ENCODE measurements at regions not wholly inside any gene's neighbourhood (a gene's known extent, or its start where the extent isn't known, plus 50 kb on each side); places are given as distances from the start of the nearest gene placed in this dataset.
A peak's percentile ranks its signal among the peaks of the same experiment; 100 is the strongest.

DNA sequence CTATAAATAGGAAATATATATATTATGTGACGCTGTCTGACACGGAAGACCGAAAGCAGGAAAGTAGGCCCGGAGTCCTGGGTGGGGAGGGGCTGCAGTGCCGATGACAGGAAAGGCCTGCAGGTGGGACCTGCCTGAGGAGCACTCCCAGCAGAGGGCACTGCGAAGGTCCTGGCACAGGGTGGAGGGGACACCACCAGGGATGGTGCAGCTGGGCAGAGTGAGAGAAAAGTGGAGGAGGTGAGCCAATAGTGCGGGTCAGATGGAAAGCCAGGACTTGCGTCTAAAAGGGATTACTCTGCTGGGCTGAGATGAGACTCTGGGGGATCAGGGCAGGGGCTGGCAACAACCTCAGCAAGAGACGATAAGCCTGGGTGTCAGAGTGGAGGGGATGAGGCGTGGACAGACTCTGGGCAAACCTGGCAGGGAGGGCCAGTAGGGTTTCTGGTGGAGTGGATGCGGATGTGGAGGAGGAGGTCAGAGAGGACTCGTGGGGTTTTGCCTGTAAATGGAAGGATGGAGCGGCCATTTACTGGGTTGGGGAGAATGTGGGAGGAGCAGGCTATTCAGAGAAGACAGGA is 118.2 kb upstream of the ZNF746 start:
- H3K9ac ChIP-seq (ENCODE audit: insufficient read depth, low read depth, low read length), result no peak overlapping the region
- 0 out of 2 replicates have a peak, but pooled peaks cover 2% of the 10 kb centered on the region for H4K20me1 ChIP-seq (ENCODE audit: insufficient read depth, low read length)
- CTCF ChIA-PET (ENCODE audit: low intra/inter-chr PET ratio, low total read pairs), result no interaction called here
- TF ChIP-seq HNRNPL (IDR thresholded peaks at IDR 0.05; ENCODE audit: low read depth, low read length), result 0 out of 2 replicates have a peak, but pooled peaks have one; percentile 30
- TF ChIP-seq, protein P1, sequence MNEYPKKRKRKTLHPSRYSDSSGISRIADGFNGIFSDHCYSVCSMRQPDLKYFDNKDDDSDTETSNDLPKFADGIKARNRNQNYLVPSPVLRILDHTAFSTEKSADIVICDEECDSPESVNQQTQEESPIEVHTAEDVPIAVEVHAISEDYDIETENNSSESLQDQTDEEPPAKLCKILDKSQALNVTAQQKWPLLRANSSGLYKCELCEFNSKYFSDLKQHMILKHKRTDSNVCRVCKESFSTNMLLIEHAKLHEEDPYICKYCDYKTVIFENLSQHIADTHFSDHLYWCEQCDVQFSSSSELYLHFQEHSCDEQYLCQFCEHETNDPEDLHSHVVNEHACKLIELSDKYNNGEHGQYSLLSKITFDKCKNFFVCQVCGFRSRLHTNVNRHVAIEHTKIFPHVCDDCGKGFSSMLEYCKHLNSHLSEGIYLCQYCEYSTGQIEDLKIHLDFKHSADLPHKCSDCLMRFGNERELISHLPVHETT (CRISPR knock-in tag; conservative IDR thresholded peaks at IDR 0.05), result no peak
- TF ChIP-seq CTCF (CRISPR knock-in tag; IDR thresholded peaks at IDR 0.05), result peak; percentile 36
- no peak for TF ChIP-seq CEBPB (IDR thresholded peaks at IDR 0.05; ENCODE audit: borderline replicate concordance, low read depth, low read length)
- TF ChIP-seq ZNF543 (CRISPR knock-in tag; IDR thresholded peaks at IDR 0.05), result no peak
- no peak for TF ChIP-seq RFX3 (CRISPR knock-in tag; IDR thresholded peaks at IDR 0.05)
- no TSS peak for BruUV-seq (replicated peaks)
- intact Hi-C loops (cut with micrococcal nuclease; ENCODE audit: unreplicated experiment), result loop anchor here (10.0 kb wide), 1 partner anchor 1409 kb away; the partner anchor contains the start of genes ABCB8 and ATG9B
- DNase-seq (ENCODE audit: low spot score) (no peak), FAIRE-seq (no peak), ATAC-seq (peak; percentile 93)
- POLR2A ChIA-PET, result no interaction called here
- 92% methylated on average over 13 of the region's 13 CpGs for WGBS (ENCODE audit: low lambda C conversion rate)
- no peak overlapping the region for H3K4me2 ChIP-seq (ENCODE audit: low read depth, low read length)
- no peaks in the 10 kb centered on the region for H3K27me3 ChIP-seq (ENCODE audit: control insufficient read depth in 1 of 2, insufficient read depth in 2 of 2, low read length in 2 of 2)
- no peaks in the 10 kb centered on the region for H3K4me1 ChIP-seq (ENCODE audit: insufficient read depth, low read length)
- H2AFZ ChIP-seq (ENCODE audit: low read length), result no peak overlapping the region
- no peaks in the 10 kb centered on the region for H3K9me3 ChIP-seq (ENCODE audit: low read length)
- in situ Hi-C loops (cut with HindIII; ENCODE audit: extremely low pct_ligation_motif_present, low pct_unique_long_range_greater_than_20kb), result no loop called here
- no peak overlapping the region for H3K4me3 ChIP-seq (replicated peaks in 1 of 3; ENCODE audit: insufficient read depth in 1 of 3, low read depth in 2 of 3, low read length in 3 of 3)
- peaks cover 27 to 91% of the 10 kb centered on the region in 2 experiments for H3K36me3 ChIP-seq (replicated peaks in 1 of 2; ENCODE audit: control insufficient read depth in 1 of 2, insufficient read depth in 2 of 2, low read length in 2 of 2)
- no peak overlapping the region for H3K27ac ChIP-seq (ENCODE audit: extremely low read length, insufficient read depth, low read length)
- H3K79me2 ChIP-seq (ENCODE audit: insufficient read depth, low read length), result no peaks in the 10 kb centered on the region

All from HepG2 (cell line).